Astrocyte (in vitro differentiated cells and primary cell): ENCODE measurements at regions not wholly inside any gene's neighbourhood (a gene's known extent, or its start where the extent isn't known, plus 50 kb on each side); places are given as distances from the start of the nearest gene placed in this dataset.

Experiments used
- CTCF ChIP-seq: IDR thresholded peaks from 2 replicates; pipeline ENCODE4 v1.5.1; 2011; ENCODE audit warnings: low read depth, mild to moderate bottlenecking, inconsistent platforms, low read length, moderate library complexity; ENCODE audit not compliant: insufficient read depth
- EZH2 ChIP-seq: IDR thresholded peaks from 2 replicates; pipeline ENCODE4 v1.6.1; 2012; ENCODE audit warnings: mild to moderate bottlenecking, low read length, inconsistent platforms; ENCODE audit not compliant: insufficient read depth

GRCh38 chr2:67799886-67800285 is 262.9 kb downstream of the C1D start:
- TF ChIP-seq CTCF (no peak), EZH2 (no peak)
